ENCODE measurements at regions not wholly inside any gene's neighbourhood (a gene's known extent, or its start where the extent isn't known, plus 50 kb on each side); places are given as distances from the start of the nearest gene placed in this dataset.

DNA sequence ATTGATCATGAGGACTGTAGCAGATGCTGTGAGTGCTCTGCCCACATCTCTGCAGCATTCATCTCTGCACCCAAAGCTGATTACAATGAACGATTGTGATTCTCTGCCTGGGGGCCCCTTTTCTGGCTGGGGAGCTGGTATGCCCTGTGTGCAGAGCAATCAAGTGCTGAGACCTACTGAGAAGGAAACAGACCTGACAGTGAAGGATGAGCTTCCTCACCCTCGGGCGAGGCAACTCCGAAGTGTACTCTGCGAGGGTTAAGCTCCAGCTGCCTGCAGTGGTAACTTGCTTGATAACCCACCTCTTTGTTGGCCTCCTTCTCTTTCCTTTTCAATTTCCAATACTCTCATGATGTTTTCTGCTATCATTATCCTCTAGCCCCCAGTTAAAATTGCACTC is 56.0 kb upstream of the ADRA1D start:
- Histone ChIP-seq H3K4me3 (ENCODE audit: low read depth, low read length, poor library complexity, severe bottlenecking) (no peak overlapping the region), H3K4me2 (ENCODE audit: low read length) (no peak overlapping the region), H3K9me2 (ENCODE audit: insufficient read depth, low read length) (no peaks in the 10 kb centered on the region), H2AFZ (ENCODE audit: low read length) (no peak overlapping the region), H3K9me3 (ENCODE audit: low read length) (no peaks in the 10 kb centered on the region), H3K27ac (ENCODE audit: low read depth, low read length, poor library complexity, severe bottlenecking) (no peak overlapping the region), H4K20me1 (ENCODE audit: insufficient read depth, low read length) (no peaks in the 10 kb centered on the region), H3K79me2 (ENCODE audit: insufficient read depth, low read depth, low read length) (no peaks in the 10 kb centered on the region), H3K36me3 (ENCODE audit: insufficient read depth, low read length) (no peaks in the 10 kb centered on the region), H3K4me1 (ENCODE audit: insufficient read depth, low read length, poor library complexity, severe bottlenecking) (no peaks in the 10 kb centered on the region)
- no TSS peak for BruUV-seq (replicated peaks)
- DNase-seq (ENCODE audit: low spot score), result no peak
- POLR2A ChIA-PET, result no interaction called here
- CTCF ChIA-PET (ENCODE audit: unreplicated experiment), result no interaction called here
- TF ChIP-seq EZH2phosphoT487 (IDR thresholded peaks at IDR 0.05; ENCODE audit: borderline replicate concordance, low read depth, low read length) (no peak), CTCF (conservative IDR thresholded peaks at IDR 0.05; ENCODE audit: low read length) (no peak)
- intact Hi-C loops (cut with micrococcal nuclease; ENCODE audit: unreplicated experiment), result no loop called here

DNA sequence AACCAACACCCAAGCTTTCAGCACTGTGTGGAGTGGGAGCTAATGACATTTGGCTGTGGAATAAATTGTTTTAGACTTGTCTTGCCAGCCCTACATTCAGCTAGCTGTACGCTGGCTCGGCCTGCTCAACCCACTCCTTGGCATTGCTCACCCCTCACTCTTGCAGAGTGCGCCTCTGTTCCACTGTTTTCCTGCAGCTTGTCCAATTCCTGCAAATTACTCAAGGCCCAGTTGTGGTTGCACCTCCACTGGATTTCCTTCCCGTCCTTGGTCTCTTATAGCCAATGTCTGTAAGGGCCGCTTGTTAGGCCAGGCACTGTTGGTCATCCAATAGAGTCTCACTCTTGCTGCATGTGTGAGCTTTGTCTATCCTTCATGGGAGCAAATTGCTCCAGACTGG is 55.5 kb upstream of the ADRA1D start:
- H3K36me3 ChIP-seq (ENCODE audit: insufficient read depth, low read length), result no peaks in the 10 kb centered on the region
- H3K4me3 ChIP-seq (ENCODE audit: low read depth, low read length, poor library complexity, severe bottlenecking), result no peak overlapping the region
- CTCF ChIA-PET (ENCODE audit: unreplicated experiment), result no interaction called here
- POLR2A ChIA-PET, result no interaction called here
- BruUV-seq (replicated peaks), result no TSS peak
- no peaks in the 10 kb centered on the region for H3K9me3 ChIP-seq (ENCODE audit: low read length)
- intact Hi-C loops (cut with micrococcal nuclease; ENCODE audit: unreplicated experiment), result no loop called here
- no peaks in the 10 kb centered on the region for H3K9me2 ChIP-seq (ENCODE audit: insufficient read depth, low read length)
- no peak overlapping the region for H3K27ac ChIP-seq (ENCODE audit: low read depth, low read length, poor library complexity, severe bottlenecking)
- no peaks in the 10 kb centered on the region for H4K20me1 ChIP-seq (ENCODE audit: insufficient read depth, low read length)
- no peaks in the 10 kb centered on the region for H3K79me2 ChIP-seq (ENCODE audit: insufficient read depth, low read depth, low read length)
- H3K4me2 ChIP-seq (ENCODE audit: low read length), result no peak overlapping the region
- no peak overlapping the region for H2AFZ ChIP-seq (ENCODE audit: low read length)
- DNase-seq (ENCODE audit: low spot score), result no peak
- TF ChIP-seq CTCF (conservative IDR thresholded peaks at IDR 0.05; ENCODE audit: low read length) (no peak), EZH2phosphoT487 (IDR thresholded peaks at IDR 0.05; ENCODE audit: borderline replicate concordance, low read depth, low read length) (no peak)
- no peaks in the 10 kb centered on the region for H3K4me1 ChIP-seq (ENCODE audit: insufficient read depth, low read length, poor library complexity, severe bottlenecking)

DNA sequence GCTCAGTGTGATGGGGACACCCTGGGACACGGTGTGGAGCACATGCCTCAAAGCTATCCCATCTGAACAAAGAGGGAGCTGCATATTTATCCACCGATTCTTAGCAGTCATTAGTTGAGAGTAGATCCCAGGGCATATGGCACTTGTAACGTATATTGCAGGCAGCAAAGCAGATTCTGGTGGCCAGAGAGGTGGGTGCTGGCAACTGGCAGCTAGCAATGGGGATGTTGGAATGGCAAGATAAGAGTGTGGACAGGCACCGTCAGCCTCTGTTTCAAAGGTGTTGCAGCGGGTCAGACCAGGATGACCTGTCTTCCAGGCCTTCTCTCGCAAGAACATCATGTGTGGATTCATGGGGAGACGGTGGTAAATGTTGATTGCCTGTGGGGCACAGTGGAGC is 54.0 kb upstream of the ADRA1D start:
- Histone ChIP-seq H3K9me2 (ENCODE audit: insufficient read depth, low read length) (no peaks in the 10 kb centered on the region), H4K20me1 (ENCODE audit: insufficient read depth, low read length) (no peaks in the 10 kb centered on the region), H3K4me3 (ENCODE audit: low read depth, low read length, poor library complexity, severe bottlenecking) (no peak overlapping the region), H3K27ac (ENCODE audit: low read depth, low read length, poor library complexity, severe bottlenecking) (no peak overlapping the region), H3K4me2 (ENCODE audit: low read length) (no peak overlapping the region), H3K79me2 (ENCODE audit: insufficient read depth, low read depth, low read length) (no peaks in the 10 kb centered on the region), H2AFZ (ENCODE audit: low read length) (no peak overlapping the region), H3K4me1 (ENCODE audit: insufficient read depth, low read length, poor library complexity, severe bottlenecking) (no peaks in the 10 kb centered on the region), H3K36me3 (ENCODE audit: insufficient read depth, low read length) (no peaks in the 10 kb centered on the region), H3K9me3 (ENCODE audit: low read length) (no peaks in the 10 kb centered on the region)
- intact Hi-C loops (cut with micrococcal nuclease; ENCODE audit: unreplicated experiment), result no loop called here
- ChIA-PET POLR2A (no interaction called here), CTCF (ENCODE audit: unreplicated experiment) (no interaction called here)
- TF ChIP-seq EZH2phosphoT487 (IDR thresholded peaks at IDR 0.05; ENCODE audit: borderline replicate concordance, low read depth, low read length) (no peak), CTCF (conservative IDR thresholded peaks at IDR 0.05; ENCODE audit: low read length) (no peak)
- no TSS peak for BruUV-seq (replicated peaks)
- DNase-seq (ENCODE audit: low spot score), result no peak
